K562 (cell line): ENCODE measurements at regions not wholly inside any gene's neighbourhood (a gene's known extent, or its start where the extent isn't known, plus 50 kb on each side); places are given as distances from the start of the nearest gene placed in this dataset.

Experiments
- ATAC-seq: fragments of 200-7000 bp; cut with Tn5 transposase; 3 replicates; pipeline ENCODE4 v1.9.1; 2020; ENCODE audit warnings: moderate library complexity
- BruUV-seq: library from RNA; stranded (reverse); fragments of 400-500 nt; replicated peaks from 2 replicates; lab custom pipeline; 2021; lab: Mats Ljungman, UMichigan
- CTCF ChIA-PET: fragments of 300-600 bp; formaldehyde crosslinking; extraction: SDS; loops from one replicate; lab custom pipeline; 2021; ENCODE audit warnings: low intra/inter-chr PET ratio; lab: Yijun Ruan, JAX
- POLR2A ChIA-PET: fragments of 300-600, 350-650 bp; sonication (Branson Sonifier 250); formaldehyde crosslinking; extraction: SDS; loops from one replicate; lab custom pipeline; 2021; ENCODE audit warnings: antibody characterized with exemption, inconsistent platforms; lab: Yijun Ruan, JAX
- DNase-seq, 4 experiments: peaks; one replicate each; pipeline versions ENCODE4 v3.0.0 to v3.0.0-alpha.2; 2011 to 2018; ENCODE audit warnings: low spot score in 3 of 4, mixed read lengths in 3 of 4; ENCODE audit errors: extremely low read depth in 1 of 4
- FAIRE-seq: peaks from 2 replicates; lab custom pipeline; 2011; peaks lifted over from hg19 to GRCh38; lab: Jason Lieb, UNC
- H2AFZ ChIP-seq: 2 replicates; pipeline ENCODE4 v1.6.0; 2011; ENCODE audit warnings: low read depth, low read length, control low read depth, inconsistent platforms
- H3K27ac ChIP-seq: fragments of 200-600 bp; 3 replicates; pipeline ENCODE4 v1.8.0; 2011; ENCODE audit warnings: low read depth, mild to moderate bottlenecking, control low read depth, inconsistent platforms, low read length, moderate library complexity, mixed read lengths; ENCODE audit errors: extremely low read depth
- H3K27me3 ChIP-seq, 2 experiments: fragments of 300-600 bp in 1 of 2; 2 replicates in 1 of 2; 3 replicates in 1 of 2; pipeline versions ENCODE4 v1.6.0 to v1.8.0; 2011; ENCODE audit warnings: inconsistent platforms in 2 of 2, low read length in 2 of 2, mild to moderate bottlenecking in 1 of 2, mixed read lengths in 1 of 2, moderate library complexity in 1 of 2; ENCODE audit not compliant: control insufficient read depth in 2 of 2, insufficient read depth in 2 of 2
- H3K36me3 ChIP-seq: fragments of 300-600 bp; 3 replicates; pipeline ENCODE4 v1.8.0; 2011; ENCODE audit warnings: mild to moderate bottlenecking, low read length, inconsistent platforms; ENCODE audit not compliant: control insufficient read depth, insufficient read depth
- H3K4me1 ChIP-seq, 2 experiments: fragments of 200-600 bp in 1 of 2; replicated peaks in 1 of 2; 2 replicates in 1 of 2; 3 replicates in 1 of 2; pipeline versions ENCODE4 v1.5.1 to v1.8.0; 2011; ENCODE audit warnings: inconsistent platforms in 2 of 2, low read length in 2 of 2, mild to moderate bottlenecking in 1 of 2, mixed read lengths in 1 of 2, moderate library complexity in 1 of 2; ENCODE audit not compliant: control insufficient read depth in 2 of 2, insufficient read depth in 2 of 2
- H3K4me2 ChIP-seq: 2 replicates; pipeline ENCODE4 v1.6.1; 2011; ENCODE audit warnings: low read length, control low read depth, inconsistent platforms, mixed read lengths; ENCODE audit not compliant: insufficient read depth
- H3K4me3 ChIP-seq: fragments of 200-600 bp; sonication (generic), shearing (Covaris generic); 2 replicates; pipeline ENCODE4 v1.5.1; 2016; ENCODE audit warnings: control low read depth, inconsistent platforms
- H3K79me2 ChIP-seq: fragments of 200-600 bp; 3 replicates; pipeline ENCODE4 v1.8.0; 2011; ENCODE audit warnings: low read length, inconsistent platforms; ENCODE audit not compliant: control insufficient read depth, insufficient read depth
- H3K9ac ChIP-seq, 2 experiments: 2 replicates each; pipeline versions ENCODE4 v1.6.0 to v1.6.1; 2011; ENCODE audit warnings: low read depth in 2 of 2, low read length in 2 of 2, control low read depth in 1 of 2, inconsistent platforms in 1 of 2, mild to moderate bottlenecking in 1 of 2, mixed read lengths in 1 of 2; ENCODE audit not compliant: insufficient read depth in 1 of 2
- H3K9me1 ChIP-seq: one replicate; pipeline ENCODE4 v1.6.0; 2011; ENCODE audit warnings: inconsistent platforms, mild to moderate bottlenecking, low read length, moderate library complexity; ENCODE audit not compliant: control insufficient read depth, insufficient read depth
- H3K9me3 ChIP-seq: replicated peaks from 2 replicates; pipeline ENCODE4 v1.5.1; 2011; ENCODE audit warnings: low read depth, low read length, inconsistent platforms; ENCODE audit not compliant: control insufficient read depth, insufficient read depth
- H4K20me1 ChIP-seq: replicated peaks from 2 replicates; pipeline ENCODE4 v1.6.1; 2011; ENCODE audit warnings: low read length, inconsistent platforms, mixed read lengths; ENCODE audit not compliant: control insufficient read depth, insufficient read depth
- CBFA2T2 ChIP-seq: fragments of 450-650 bp; conservative IDR thresholded peaks from 2 replicates; pipeline ENCODE4 v1.6.1; 2017; ENCODE audit warnings: mild to moderate bottlenecking
- CBX5 ChIP-seq: IDR thresholded peaks from 2 replicates; pipeline ENCODE4 v1.6.1; 2014; ENCODE audit warnings: low read depth, borderline replicate concordance
- JUN ChIP-seq, 2 experiments: sonication (generic) in 1 of 2; formaldehyde crosslinking in 1 of 2; IDR thresholded peaks; 2 replicates each; pipeline versions ENCODE4 v1.6.1 to v1.8.0; 2012 to 2022; ENCODE audit warnings: borderline replicate concordance in 2 of 2, mild to moderate bottlenecking in 2 of 2, improper control_type of control experiment in 1 of 2, low read depth in 1 of 2, low read length in 1 of 2, missing genetic modification reagents in 1 of 2
- MCM5 ChIP-seq: fragments of 450-650 bp; IDR thresholded peaks from 2 replicates; pipeline ENCODE4 v1.6.1; 2016; ENCODE audit warnings: low read depth
- SMARCB1 ChIP-seq: IDR thresholded peaks from 2 replicates; pipeline ENCODE4 v1.6.1; 2011; ENCODE audit warnings: improper control_type of control experiment, low read depth; ENCODE audit not compliant: insufficient read length
- SMC3 ChIP-seq: conservative IDR thresholded peaks from 2 replicates; pipeline ENCODE4 v1.6.1; 2011; ENCODE audit warnings: low read depth, low read length, improper control_type of control experiment; ENCODE audit not compliant: insufficient read depth
- TAF9B ChIP-seq: fragments of 450-650 bp; IDR thresholded peaks from 2 replicates; pipeline ENCODE4 v1.6.1; 2018; ENCODE audit warnings: mild to moderate bottlenecking; ENCODE audit not compliant: partially characterized antibody
- THRAP3 ChIP-seq: fragments of 450-650 bp; IDR thresholded peaks from 2 replicates; pipeline ENCODE4 v1.6.1; 2016; ENCODE audit warnings: mild to moderate bottlenecking, inconsistent platforms, borderline replicate concordance
- ZFX ChIP-seq: sonication (generic); formaldehyde crosslinking; IDR thresholded peaks from 2 replicates; pipeline ENCODE4 v1.8.0; 2022; ENCODE audit warnings: mild to moderate bottlenecking, missing genetic modification reagents, moderate library complexity
- ZNF75A ChIP-seq: fragments of 450-650 bp; formaldehyde crosslinking; IDR thresholded peaks from 2 replicates; pipeline ENCODE4 v1.4.0; 2020; ENCODE audit warnings: mild to moderate bottlenecking
- WGBS: fragments of 100-300 bp; shearing (Covaris generic); methylation state at CpG from one replicate; pipeline ENCODE4 v1.1.6; 2016; ENCODE audit warnings: low coverage, mixed read lengths; ENCODE audit not compliant: insufficient coverage; ENCODE audit errors: missing lambda C conversion rate; 5-methylcytosine and 5-hydroxymethylcytosine counted together
- in situ Hi-C: fragments of 300-500 bp; cut with MboI; formaldehyde crosslinking; loops from 4 replicates; pipeline ENCODE4 v1.15.0; 2018; ENCODE audit warnings: inconsistent platforms, mixed read lengths
- intact Hi-C: fragments of 100-400 bp; cut with micrococcal nuclease; formaldehyde crosslinking; loops from 2 replicates; pipeline ENCODE4 v1.14.2; 2022
- TF ChIP-seq, protein P1 (sequence below): fragments of 450-650 bp; IDR thresholded peaks from 2 replicates; pipeline ENCODE4 v1.6.1; 2017; ENCODE audit warnings: antibody characterized with exemption, mild to moderate bottlenecking

DNA sequence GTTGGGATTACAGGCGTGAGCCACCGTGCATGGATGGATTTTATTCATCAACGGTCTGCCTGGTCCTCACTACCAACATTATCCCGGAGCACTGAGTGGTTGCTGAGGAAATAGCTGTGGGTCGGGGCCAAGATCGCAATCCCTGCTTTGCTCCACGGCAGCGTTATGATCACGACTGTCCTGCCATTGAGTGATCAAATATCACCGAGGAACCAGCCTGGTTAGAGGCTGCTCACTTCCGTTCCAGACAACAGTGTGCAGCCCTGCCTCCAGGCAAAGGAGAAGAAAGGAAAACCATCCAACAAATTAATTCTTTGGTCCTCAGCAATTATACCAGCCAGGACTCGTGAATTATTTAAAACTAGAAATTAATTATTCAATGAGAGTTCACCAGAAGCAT is 70.6 kb upstream of the TBL1X start:
- no peak overlapping the region for H3K4me3 ChIP-seq
- no peak overlapping the region; the same call in 1 of the 2 replicates for H3K4me2 ChIP-seq
- no peaks in the 10 kb centered on the region for H3K9me1 ChIP-seq
- no peak overlapping the region for H3K27ac ChIP-seq
- H3K4me1 ChIP-seq: no peaks in the 10 kb centered on the region
- POLR2A ChIA-PET: no interaction called here
- no peak overlapping the region for H3K9ac ChIP-seq
- TF ChIP-seq ZFX (CRISPR knock-in tag) (no peak), MCM5 (no peak), SMC3 (no peak), TAF9B (no peak), SMARCB1 (no peak), JUN (IDR thresholded peaks at IDR 0.05; ENCODE audit: borderline replicate concordance, low read depth, low read length) (no peak), JUN (CRISPR knock-in tag; IDR thresholded peaks at IDR 0.05; ENCODE audit: borderline replicate concordance) (no peak), THRAP3 (no peak), ZNF75A (CRISPR knock-in tag) (no peak), CBFA2T2 (no peak), CBX5 (no peak)
- TF ChIP-seq, protein P1, sequence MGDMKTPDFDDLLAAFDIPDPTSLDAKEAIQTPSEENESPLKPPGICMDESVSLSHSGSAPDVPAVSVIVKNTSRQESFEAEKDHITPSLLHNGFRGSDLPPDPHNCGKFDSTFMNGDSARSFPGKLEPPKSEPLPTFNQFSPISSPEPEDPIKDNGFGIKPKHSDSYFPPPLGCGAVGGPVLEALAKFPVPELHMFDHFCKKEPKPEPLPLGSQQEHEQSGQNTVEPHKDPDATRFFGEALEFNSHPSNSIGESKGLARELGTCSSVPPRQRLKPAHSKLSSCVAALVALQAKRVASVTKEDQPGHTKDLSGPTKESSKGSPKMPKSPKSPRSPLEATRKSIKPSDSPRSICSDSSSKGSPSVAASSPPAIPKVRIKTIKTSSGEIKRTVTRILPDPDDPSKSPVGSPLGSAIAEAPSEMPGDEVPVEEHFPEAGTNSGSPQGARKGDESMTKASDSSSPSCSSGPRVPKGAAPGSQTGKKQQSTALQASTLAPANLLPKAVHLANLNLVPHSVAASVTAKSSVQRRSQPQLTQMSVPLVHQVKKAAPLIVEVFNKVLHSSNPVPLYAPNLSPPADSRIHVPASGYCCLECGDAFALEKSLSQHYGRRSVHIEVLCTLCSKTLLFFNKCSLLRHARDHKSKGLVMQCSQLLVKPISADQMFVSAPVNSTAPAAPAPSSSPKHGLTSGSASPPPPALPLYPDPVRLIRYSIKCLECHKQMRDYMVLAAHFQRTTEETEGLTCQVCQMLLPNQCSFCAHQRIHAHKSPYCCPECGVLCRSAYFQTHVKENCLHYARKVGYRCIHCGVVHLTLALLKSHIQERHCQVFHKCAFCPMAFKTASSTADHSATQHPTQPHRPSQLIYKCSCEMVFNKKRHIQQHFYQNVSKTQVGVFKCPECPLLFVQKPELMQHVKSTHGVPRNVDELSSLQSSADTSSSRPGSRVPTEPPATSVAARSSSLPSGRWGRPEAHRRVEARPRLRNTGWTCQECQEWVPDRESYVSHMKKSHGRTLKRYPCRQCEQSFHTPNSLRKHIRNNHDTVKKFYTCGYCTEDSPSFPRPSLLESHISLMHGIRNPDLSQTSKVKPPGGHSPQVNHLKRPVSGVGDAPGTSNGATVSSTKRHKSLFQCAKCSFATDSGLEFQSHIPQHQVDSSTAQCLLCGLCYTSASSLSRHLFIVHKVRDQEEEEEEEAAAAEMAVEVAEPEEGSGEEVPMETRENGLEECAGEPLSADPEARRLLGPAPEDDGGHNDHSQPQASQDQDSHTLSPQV: no peak
- CTCF ChIA-PET: no interaction called here
- in situ Hi-C loops: no loop called here
- H3K79me2 ChIP-seq: no peaks in the 10 kb centered on the region
- 13% methylated on average over 9 of the region's 12 CpGs for WGBS
- DNase-seq (peak in 1 of 4 experiments; percentile 4), FAIRE-seq (no peak), ATAC-seq (peak; percentile 63; the same call in 2 of the 3 replicates)
- no TSS peak for BruUV-seq
- H2AFZ ChIP-seq: peak overlapping the region; percentile 70
- no peaks in the 10 kb centered on the region for H3K27me3 ChIP-seq
- H4K20me1 ChIP-seq: no peaks in the 10 kb centered on the region
- no peaks in the 10 kb centered on the region for H3K9me3 ChIP-seq
- intact Hi-C loops: no loop called here
- no peaks in the 10 kb centered on the region for H3K36me3 ChIP-seq
